Lung (tissue), 11 donors: ENCODE measurements at regions not wholly inside any gene's neighbourhood (a gene's known extent, or its start where the extent isn't known, plus 50 kb on each side); places are given as distances from the start of the nearest gene placed in this dataset.

ENCODE experiments used
- ATAC-seq: fragments of 200-7000 bp; cut with Tn5 transposase; one replicate; pipeline ENCODE4 v1.9.1; 2020; ENCODE audit warnings: moderate number of reproducible peaks; ENCODE audit not compliant: insufficient read depth, low FRiP score
- DNase-seq, 3 donors: peaks; one replicate each; pipeline ENCODE4 v3.0.0-alpha.2; 2013 to 2017
- H3K27ac ChIP-seq, 2 donors: one replicate each; pipeline ENCODE4 v1.5.1; 2013; ENCODE audit warnings: mild to moderate bottlenecking in 2 of 2, moderate library complexity in 2 of 2, control low read depth in 1 of 2, inconsistent platforms in 1 of 2, low read depth in 1 of 2, low read length in 1 of 2
- H3K27me3 ChIP-seq, 3 donors: one replicate each; pipeline ENCODE4 v1.5.1; 2013; ENCODE audit warnings: low read length in 2 of 3; ENCODE audit not compliant: control insufficient read depth in 3 of 3, insufficient read depth in 3 of 3
- H3K36me3 ChIP-seq, 4 donors: one replicate each; pipeline ENCODE4 v1.5.1; 2013; ENCODE audit warnings: low read length in 4 of 4, mild to moderate bottlenecking in 1 of 4, moderate library complexity in 1 of 4; ENCODE audit not compliant: control insufficient read depth in 4 of 4, insufficient read depth in 4 of 4
- H3K4me1 ChIP-seq, 5 donors: one replicate each; pipeline ENCODE4 v1.5.1; 2013; ENCODE audit warnings: low read length in 5 of 5, mild to moderate bottlenecking in 2 of 5, moderate library complexity in 1 of 5; ENCODE audit not compliant: control insufficient read depth in 5 of 5, insufficient read depth in 5 of 5
- H3K4me3 ChIP-seq: one replicate; pipeline ENCODE4 v1.5.1; 2013; ENCODE audit warnings: mild to moderate bottlenecking, control low read depth, moderate library complexity
- H3K9ac ChIP-seq, 2 donors: one replicate each; pipeline ENCODE4 v1.5.1; 2013; ENCODE audit warnings: low read length in 2 of 2, control low read depth in 1 of 2; ENCODE audit not compliant: insufficient read depth in 1 of 2
- H3K9me3 ChIP-seq, 4 donors: one replicate each; pipeline ENCODE4 v1.5.1; 2013; ENCODE audit warnings: low read length in 3 of 4, mild to moderate bottlenecking in 1 of 4, moderate library complexity in 1 of 4; ENCODE audit not compliant: control insufficient read depth in 4 of 4, insufficient read depth in 3 of 4
- WGBS, 2 donors: extraction: QIAGEN DNeasy Blood & Tissue Kit; methylation state at CpG; one replicate each; pipeline ENCODE4 v1.1.7; 2013; 5-methylcytosine and 5-hydroxymethylcytosine counted together
- TF ChIP-seq, protein P1 (sequence below): IDR thresholded peaks from 2 replicates; pipeline ENCODE4 v1.5.1; 2012; ENCODE audit warnings: mild to moderate bottlenecking; ENCODE audit errors: control extremely low read depth, extremely low read depth
- donor health status: control.
- donor health status: control.
- donor health status: Bipolar disorder and iron deficiency.
- donor health status: healthy.
- donor health status: DM: yes; HTN: yes; CAD: no.

DNA sequence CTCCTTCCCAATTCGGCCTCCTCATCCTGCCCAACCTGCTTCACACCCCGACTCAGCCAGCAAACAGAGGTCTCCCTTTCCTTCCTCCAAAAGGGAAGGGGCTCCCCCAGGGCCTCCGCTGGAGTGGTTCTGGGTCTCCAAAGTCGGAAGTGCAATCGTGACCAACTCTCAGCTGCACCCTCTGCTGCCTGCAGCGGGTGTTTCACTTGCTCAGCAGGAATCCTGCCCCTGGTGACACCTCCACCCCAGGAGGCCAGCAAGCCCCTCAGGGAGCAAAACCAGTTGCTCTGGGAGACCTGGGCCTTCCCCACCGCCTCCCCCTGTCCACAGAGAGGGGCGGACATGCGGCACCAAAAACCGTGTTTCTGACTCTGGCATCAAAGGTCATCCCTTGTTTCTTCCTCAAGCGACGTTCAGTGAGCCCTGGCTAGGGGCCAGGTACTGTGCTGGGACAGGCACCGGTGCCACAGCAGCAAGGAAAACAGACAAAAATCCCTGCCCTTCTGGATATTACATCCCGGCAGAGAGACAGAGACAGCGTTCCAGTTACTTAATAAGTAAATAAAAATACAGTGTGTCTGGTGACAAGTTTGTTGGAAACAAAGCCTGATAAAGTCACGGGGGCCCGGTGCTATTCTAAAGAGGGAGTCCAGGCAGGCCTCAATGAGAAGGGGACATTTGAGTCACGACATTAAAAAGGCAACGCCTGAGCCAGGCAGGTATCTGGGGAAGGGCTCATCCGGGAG, 219.0 kb downstream of the BMP7 start:
- Histone ChIP-seq H3K27me3 (no peaks in the 10 kb centered on the region), H3K36me3 (no peaks in the 10 kb centered on the region), H3K9ac (no peak overlapping the region), H3K4me3 (no peak overlapping the region), H3K27ac (no peak overlapping the region), H3K9me3 (no peaks in the 10 kb centered on the region), H3K4me1 (no peaks in the 10 kb centered on the region)
- DNase-seq (peak in 1 of 3 donors; percentile 25), ATAC-seq (no peak)
- 38 to 56% methylated on average over 20 of the region's 20 CpGs for WGBS, 2 donors
- TF ChIP-seq, protein P1, sequence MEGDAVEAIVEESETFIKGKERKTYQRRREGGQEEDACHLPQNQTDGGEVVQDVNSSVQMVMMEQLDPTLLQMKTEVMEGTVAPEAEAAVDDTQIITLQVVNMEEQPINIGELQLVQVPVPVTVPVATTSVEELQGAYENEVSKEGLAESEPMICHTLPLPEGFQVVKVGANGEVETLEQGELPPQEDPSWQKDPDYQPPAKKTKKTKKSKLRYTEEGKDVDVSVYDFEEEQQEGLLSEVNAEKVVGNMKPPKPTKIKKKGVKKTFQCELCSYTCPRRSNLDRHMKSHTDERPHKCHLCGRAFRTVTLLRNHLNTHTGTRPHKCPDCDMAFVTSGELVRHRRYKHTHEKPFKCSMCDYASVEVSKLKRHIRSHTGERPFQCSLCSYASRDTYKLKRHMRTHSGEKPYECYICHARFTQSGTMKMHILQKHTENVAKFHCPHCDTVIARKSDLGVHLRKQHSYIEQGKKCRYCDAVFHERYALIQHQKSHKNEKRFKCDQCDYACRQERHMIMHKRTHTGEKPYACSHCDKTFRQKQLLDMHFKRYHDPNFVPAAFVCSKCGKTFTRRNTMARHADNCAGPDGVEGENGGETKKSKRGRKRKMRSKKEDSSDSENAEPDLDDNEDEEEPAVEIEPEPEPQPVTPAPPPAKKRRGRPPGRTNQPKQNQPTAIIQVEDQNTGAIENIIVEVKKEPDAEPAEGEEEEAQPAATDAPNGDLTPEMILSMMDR: no peak

DNA sequence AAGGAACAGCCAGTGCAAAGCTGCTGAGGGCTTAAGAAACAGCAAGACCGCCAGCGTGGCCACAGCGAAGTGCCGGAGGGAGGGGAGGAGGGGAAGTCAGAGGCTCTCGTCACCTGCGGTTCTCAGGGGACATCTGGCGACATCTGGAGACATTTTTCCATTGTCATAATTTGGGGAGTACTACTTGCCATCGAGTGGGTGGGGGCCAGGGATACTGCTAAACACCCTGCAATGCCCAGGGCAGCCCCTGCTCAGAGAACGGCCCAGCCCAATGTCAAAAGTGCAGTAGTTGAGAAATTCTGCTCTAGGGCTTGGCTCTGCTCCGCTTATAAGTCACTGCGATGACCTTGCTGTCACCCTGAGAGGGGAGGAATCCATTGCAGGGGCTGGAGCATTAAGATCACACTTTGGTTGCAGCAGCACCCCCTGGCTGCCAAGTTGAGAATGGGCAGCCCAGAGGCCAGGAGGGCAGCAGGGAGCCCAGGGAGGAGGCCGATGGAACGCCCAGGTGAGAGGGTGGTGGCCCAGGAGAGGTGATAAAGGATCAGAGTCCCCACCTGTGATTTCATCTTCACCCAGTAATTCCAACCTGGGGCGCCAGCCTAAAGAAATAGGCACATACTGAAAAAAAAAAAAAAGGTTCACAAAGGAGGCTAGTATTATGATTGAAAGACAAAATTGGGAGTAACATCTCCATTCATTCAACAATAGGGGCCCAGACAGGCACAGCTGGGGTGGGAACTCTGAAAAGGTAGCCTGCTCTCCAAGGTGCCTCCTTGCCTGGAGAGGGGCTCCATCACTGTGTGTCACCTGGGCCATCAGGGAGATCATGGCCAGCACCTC, 218.2 kb downstream of the BMP7 start:
- WGBS, 2 donors: 46 to 60% methylated on average over 14 of the region's 14 CpGs
- DNase-seq: peak; percentile 18 to 36 (median 32)
- no peak overlapping the region for H3K4me3 ChIP-seq
- ATAC-seq: no peak
- no peaks in the 10 kb centered on the region for H3K27me3 ChIP-seq
- TF ChIP-seq, protein P1: no peak
- no peak overlapping the region for H3K9ac ChIP-seq
- no peak overlapping the region for H3K27ac ChIP-seq
- no peaks in the 10 kb centered on the region for H3K36me3 ChIP-seq
- H3K4me1 ChIP-seq: no peaks in the 10 kb centered on the region
- no peaks in the 10 kb centered on the region for H3K9me3 ChIP-seq

DNA sequence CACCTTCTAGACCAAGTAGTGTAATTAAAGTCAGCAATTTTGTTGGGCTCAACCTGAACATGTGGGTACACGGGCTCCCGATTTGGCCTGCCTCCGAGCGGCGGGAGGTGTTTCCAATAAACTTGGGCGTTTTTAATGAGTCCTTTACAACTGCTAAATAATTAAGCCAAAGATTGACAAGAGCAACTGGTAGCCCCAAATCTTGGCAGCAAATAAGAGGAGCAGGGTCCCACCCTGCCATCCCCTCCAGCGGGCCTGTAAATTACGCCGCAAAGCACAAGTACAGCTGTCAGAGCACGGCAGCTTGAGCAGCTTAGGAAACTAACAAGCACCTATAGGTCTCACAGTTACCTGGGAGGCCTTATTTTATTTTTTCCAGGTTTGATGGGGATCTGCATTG, 217.1 kb downstream of the BMP7 start:
- Histone ChIP-seq H3K27me3 (no peaks in the 10 kb centered on the region), H3K36me3 (no peaks in the 10 kb centered on the region), H3K9ac (no peak overlapping the region), H3K27ac (no peak overlapping the region), H3K4me1 (no peaks in the 10 kb centered on the region), H3K9me3 (no peaks in the 10 kb centered on the region), H3K4me3 (no peak overlapping the region)
- ATAC-seq: no peak
- TF ChIP-seq, protein P1: no peak
- no peak for DNase-seq
- 90 to 92% methylated on average over 10 of the region's 10 CpGs for WGBS, 2 donors
